ENCODE measurements at regions not wholly inside any gene's neighbourhood (a gene's known extent, or its start where the extent isn't known, plus 50 kb on each side); places are given as distances from the start of the nearest gene placed in this dataset.

DNA sequence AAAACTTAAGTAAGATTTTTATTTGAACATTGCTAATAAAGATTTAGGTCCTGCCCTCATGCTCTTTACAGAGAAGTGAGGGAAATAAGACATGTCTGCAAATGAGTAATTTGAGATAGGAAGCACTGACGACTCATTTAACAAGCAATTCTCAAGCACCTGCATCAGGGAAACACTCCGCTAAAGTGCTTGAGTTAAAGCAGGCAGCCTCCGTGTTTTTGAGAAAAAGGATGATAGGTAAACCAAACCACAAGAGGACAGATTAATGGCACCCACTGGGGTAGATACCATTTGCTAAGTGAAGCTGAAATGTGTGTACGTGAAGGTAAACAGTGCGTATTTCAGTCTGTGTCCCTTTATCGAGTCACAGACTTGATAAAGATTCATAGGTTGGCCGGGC is 184.6 kb upstream of the CARD18 start:
- TF ChIP-seq, protein P1, sequence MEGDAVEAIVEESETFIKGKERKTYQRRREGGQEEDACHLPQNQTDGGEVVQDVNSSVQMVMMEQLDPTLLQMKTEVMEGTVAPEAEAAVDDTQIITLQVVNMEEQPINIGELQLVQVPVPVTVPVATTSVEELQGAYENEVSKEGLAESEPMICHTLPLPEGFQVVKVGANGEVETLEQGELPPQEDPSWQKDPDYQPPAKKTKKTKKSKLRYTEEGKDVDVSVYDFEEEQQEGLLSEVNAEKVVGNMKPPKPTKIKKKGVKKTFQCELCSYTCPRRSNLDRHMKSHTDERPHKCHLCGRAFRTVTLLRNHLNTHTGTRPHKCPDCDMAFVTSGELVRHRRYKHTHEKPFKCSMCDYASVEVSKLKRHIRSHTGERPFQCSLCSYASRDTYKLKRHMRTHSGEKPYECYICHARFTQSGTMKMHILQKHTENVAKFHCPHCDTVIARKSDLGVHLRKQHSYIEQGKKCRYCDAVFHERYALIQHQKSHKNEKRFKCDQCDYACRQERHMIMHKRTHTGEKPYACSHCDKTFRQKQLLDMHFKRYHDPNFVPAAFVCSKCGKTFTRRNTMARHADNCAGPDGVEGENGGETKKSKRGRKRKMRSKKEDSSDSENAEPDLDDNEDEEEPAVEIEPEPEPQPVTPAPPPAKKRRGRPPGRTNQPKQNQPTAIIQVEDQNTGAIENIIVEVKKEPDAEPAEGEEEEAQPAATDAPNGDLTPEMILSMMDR (IDR thresholded peaks at IDR 0.05) = no peak

DNA sequence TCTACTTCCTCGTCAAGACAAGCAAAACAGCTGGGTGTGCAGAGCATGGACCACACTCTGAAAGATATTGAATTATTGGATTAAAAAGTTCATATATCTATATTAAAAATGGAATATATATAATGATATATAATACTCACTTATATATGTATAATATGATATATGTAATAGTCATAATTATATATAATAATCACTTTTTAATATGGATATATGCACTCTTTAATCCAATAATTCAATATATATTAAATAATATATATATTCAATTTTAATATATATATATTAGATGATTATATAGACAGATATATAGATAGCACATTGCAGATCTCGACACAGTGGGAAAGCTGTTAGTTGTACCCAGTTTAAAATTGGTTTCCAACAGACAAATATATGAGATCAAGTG is 182.1 kb upstream of the CARD18 start:
- no peak for DNase-seq
- H3K4me1 ChIP-seq = no peaks in the 10 kb centered on the region
- H3K4me3 ChIP-seq (replicated peaks in 1 of 3) = no peak overlapping the region
- no peaks in the 10 kb centered on the region for H3K36me3 ChIP-seq
- intact Hi-C loops (cut with DNase I) = no loop called here
- no peak overlapping the region for H3K27ac ChIP-seq
- 85 to 86% methylated on average over 2 of the region's 2 CpGs for WGBS, 2 donors
- TF ChIP-seq, protein P1 (IDR thresholded peaks at IDR 0.05) = no peak
- no peaks in the 10 kb centered on the region for H3K9me3 ChIP-seq
- H3K27me3 ChIP-seq = no peaks in the 10 kb centered on the region

More for the DNA sequence above, 184.6 kb upstream of the CARD18 start:
- Histone ChIP-seq H3K36me3 (no peaks in the 10 kb centered on the region), H3K27me3 (no peaks in the 10 kb centered on the region), H3K4me1 (no peaks in the 10 kb centered on the region), H3K9me3 (no peaks in the 10 kb centered on the region), H3K27ac (no peak overlapping the region), H3K4me3 (replicated peaks in 1 of 3) (no peak overlapping the region)
- DNase-seq = no peak
- 72 to 73% methylated on average over 7 of the region's 7 CpGs for WGBS, 2 donors
- intact Hi-C loops (cut with DNase I) = no loop called here

DNA sequence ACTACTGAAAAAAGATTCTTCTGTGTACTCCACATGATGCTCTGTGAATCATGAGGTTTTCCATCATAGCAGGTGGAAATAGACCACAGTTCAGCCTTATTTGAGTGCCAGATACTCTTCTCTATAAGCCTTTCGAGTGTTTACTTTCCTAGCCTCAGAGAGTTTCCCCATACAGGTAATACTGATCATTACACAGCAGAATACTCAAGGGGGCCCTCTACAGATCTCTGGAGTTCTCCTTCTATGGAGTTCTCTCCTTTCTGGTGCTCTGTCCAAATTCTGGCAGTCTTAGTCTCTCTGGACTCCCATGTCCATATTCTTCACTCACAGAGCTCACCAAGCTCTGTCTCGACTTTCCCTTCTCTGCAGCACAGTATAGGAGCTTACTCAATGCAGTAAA is 175.7 kb upstream of the CARD18 start:
- intact Hi-C loops (cut with DNase I) = no loop called here
- Histone ChIP-seq H3K27ac (no peak overlapping the region), H3K27me3 (no peaks in the 10 kb centered on the region), H3K9me3 (no peaks in the 10 kb centered on the region), H3K36me3 (no peaks in the 10 kb centered on the region), H3K4me3 (replicated peaks in 1 of 3) (no peak overlapping the region), H3K4me1 (no peaks in the 10 kb centered on the region)
- DNase-seq = no peak
- WGBS, 2 donors = 80 to 94% methylated on average over 2 of the region's 2 CpGs
- TF ChIP-seq, protein P1 (IDR thresholded peaks at IDR 0.05) = no peak
- no peak for TF ChIP-seq POLR2A (IDR thresholded peaks at IDR 0.05)

DNA sequence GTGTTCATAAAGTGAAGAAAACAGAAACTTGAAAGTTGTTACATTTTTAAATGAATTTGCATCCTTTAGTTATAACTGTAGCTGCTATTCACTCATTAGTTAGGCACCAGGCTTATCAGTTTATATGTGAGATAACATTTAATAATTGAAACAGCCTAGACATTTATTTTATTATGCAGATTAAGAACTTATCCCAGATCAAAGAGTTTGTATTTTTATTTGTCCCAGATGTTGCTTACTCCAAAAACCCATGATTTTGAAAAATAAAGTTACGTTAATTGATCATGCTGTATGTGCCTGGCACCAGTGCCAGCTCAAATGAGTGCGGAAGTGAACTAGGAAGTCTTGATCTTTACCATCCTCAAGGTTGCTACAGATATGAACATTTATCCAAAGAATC is 172.7 kb upstream of the CARD18 start:
- H3K36me3 ChIP-seq = no peaks in the 10 kb centered on the region
- TF ChIP-seq, protein P1 (IDR thresholded peaks at IDR 0.05) = no peak
- no peak for TF ChIP-seq POLR2A (IDR thresholded peaks at IDR 0.05)
- no peaks in the 10 kb centered on the region for H3K9me3 ChIP-seq
- H3K4me3 ChIP-seq (replicated peaks in 1 of 3) = no peak overlapping the region
- H3K4me1 ChIP-seq = no peaks in the 10 kb centered on the region
- DNase-seq = no peak
- H3K27ac ChIP-seq = no peak overlapping the region
- intact Hi-C loops (cut with DNase I) = no loop called here
- 84 to 97% methylated on average over 2 of the region's 2 CpGs for whole genome bisulfite sequencing, 2 donors
- H3K27me3 ChIP-seq = no peaks in the 10 kb centered on the region

DNA sequence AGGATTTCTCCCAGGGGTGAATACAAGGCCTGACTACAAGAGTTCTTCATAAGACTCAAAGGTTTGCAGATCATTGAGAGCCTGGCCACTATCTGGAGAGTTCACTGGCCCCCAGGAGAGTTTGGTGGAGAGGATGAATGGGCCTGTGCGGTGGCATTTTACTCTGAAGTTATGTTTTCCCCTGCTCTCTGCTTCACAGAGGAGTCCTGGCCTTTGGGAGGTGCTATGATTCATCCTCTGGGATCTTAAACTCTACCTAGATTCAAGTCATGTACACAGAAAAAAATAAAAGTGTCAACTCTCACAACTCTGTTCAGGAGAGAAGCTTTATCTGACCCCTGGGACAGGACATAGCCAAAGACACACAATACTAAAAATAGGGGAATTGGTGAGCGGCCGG is 159.1 kb upstream of the CARD18 start:
- no peak for TF ChIP-seq POLR2A (IDR thresholded peaks at IDR 0.05)
- TF ChIP-seq, protein P1 (IDR thresholded peaks at IDR 0.05) = no peak
- no peak for DNase-seq
- H3K9me3 ChIP-seq = no peaks in the 10 kb centered on the region
- intact Hi-C loops (cut with DNase I) = no loop called here
- H3K4me3 ChIP-seq (replicated peaks in 1 of 3) = no peak overlapping the region
- 86 to 94% methylated on average over 3 of the region's 3 CpGs for WGBS, 2 donors
- H3K36me3 ChIP-seq = no peaks in the 10 kb centered on the region
- no peaks in the 10 kb centered on the region for H3K4me1 ChIP-seq
- H3K27ac ChIP-seq = no peak overlapping the region
- no peaks in the 10 kb centered on the region for H3K27me3 ChIP-seq
